NB4 (cell line): ENCODE measurements at regions not wholly inside any gene's neighbourhood (a gene's known extent, or its start where the extent isn't known, plus 50 kb on each side); places are given as distances from the start of the nearest gene placed in this dataset.

Experiments used
- DNase-seq: peaks from one replicate; pipeline ENCODE4 v3.0.0; 2010; ENCODE audit warnings: low read depth
- H3K4me3 ChIP-seq: one replicate; pipeline ENCODE4 v1.5.1; 2011; ENCODE audit warnings: mild to moderate bottlenecking, low read depth, low read length, moderate library complexity
- MAX ChIP-seq: IDR thresholded peaks from 2 replicates; pipeline ENCODE4 v1.6.1; 2011; ENCODE audit warnings: low read depth, low read length
- MYC ChIP-seq: IDR thresholded peaks from 2 replicates; pipeline ENCODE4 v1.6.1; 2011; ENCODE audit warnings: low read depth, low read length
- POLR2A ChIP-seq: IDR thresholded peaks from 2 replicates; pipeline ENCODE4 v1.6.1; 2011; ENCODE audit warnings: mild to moderate bottlenecking; ENCODE audit not compliant: insufficient read length; ENCODE audit errors: extremely low read depth
- TF ChIP-seq, protein P1 (sequence below): IDR thresholded peaks from one replicate; pipeline ENCODE4 v1.5.1; 2012; ENCODE audit warnings: low read depth, low read length

GRCh38 chr4:96756584-96756983 is 916.7 kb downstream of the PDHA2 start:
- H3K4me3 ChIP-seq: no peak overlapping the region
- DNase-seq: no peak
- TF ChIP-seq, protein P1, sequence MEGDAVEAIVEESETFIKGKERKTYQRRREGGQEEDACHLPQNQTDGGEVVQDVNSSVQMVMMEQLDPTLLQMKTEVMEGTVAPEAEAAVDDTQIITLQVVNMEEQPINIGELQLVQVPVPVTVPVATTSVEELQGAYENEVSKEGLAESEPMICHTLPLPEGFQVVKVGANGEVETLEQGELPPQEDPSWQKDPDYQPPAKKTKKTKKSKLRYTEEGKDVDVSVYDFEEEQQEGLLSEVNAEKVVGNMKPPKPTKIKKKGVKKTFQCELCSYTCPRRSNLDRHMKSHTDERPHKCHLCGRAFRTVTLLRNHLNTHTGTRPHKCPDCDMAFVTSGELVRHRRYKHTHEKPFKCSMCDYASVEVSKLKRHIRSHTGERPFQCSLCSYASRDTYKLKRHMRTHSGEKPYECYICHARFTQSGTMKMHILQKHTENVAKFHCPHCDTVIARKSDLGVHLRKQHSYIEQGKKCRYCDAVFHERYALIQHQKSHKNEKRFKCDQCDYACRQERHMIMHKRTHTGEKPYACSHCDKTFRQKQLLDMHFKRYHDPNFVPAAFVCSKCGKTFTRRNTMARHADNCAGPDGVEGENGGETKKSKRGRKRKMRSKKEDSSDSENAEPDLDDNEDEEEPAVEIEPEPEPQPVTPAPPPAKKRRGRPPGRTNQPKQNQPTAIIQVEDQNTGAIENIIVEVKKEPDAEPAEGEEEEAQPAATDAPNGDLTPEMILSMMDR: no peak
- TF ChIP-seq MAX (no peak), MYC (no peak), POLR2A (no peak)

DNA sequence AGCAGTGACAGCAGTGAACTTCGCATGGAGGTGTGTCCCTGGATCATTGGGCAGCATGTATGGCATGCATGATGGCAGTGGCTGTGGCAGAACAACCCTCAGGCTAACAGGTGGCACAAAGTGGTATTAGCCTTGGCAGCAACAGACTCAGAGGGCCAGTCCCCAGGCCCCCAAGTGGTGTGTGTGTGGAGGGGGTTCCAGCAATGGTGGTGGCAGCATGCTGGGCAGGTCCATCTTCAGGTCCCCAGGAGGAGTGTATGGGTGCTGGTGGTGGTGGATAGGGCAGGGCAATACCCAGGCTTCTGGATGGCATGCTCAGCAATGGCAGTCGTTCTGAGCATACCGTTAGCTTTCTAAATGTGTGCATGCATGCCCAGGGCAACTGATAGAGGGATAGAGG is 923.7 kb downstream of the PDHA2 start:
- TF ChIP-seq MYC (no peak), MAX (no peak), POLR2A (no peak)
- TF ChIP-seq, protein P1: no peak
- no peak overlapping the region for H3K4me3 ChIP-seq
- DNase-seq: no peak

- TF ChIP-seq MAX (no peak), MYC (no peak), POLR2A (no peak)
- TF ChIP-seq, protein P1: no peak
- DNase-seq: no peak
- no peak overlapping the region for H3K4me3 ChIP-seq
These were observed 926.5 kb downstream of the PDHA2 start for GRCh38 chr4:96766359-96766758.

- DNase-seq: no peak
- TF ChIP-seq, protein P1: no peak
- TF ChIP-seq POLR2A (no peak), MAX (no peak), MYC (no peak)
- H3K4me3 ChIP-seq: no peak overlapping the region
These were observed 928.1 kb downstream of the PDHA2 start for GRCh38 chr4:96767815-96768480.

DNA sequence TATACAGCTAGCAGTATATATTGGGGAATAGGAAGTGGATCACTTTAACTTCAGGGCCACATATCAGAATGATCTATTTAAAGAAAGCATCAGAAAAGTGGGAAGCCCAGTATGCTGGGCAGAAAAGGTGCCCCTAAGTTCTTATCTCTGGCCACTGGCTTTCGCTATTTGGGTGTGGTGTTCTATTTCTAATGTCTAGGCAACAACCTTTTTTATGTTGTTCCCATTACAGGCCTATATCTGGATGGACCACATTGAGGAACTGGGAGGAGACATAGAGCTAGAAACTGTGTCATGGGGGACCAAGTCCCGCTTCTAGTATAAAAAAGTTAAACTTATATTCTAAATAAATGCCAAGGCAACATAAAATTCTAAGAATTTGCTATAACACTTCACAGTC is 935.6 kb downstream of the PDHA2 start:
- TF ChIP-seq MYC (no peak), POLR2A (no peak), MAX (no peak)
- TF ChIP-seq, protein P1: no peak
- DNase-seq: no peak
- H3K4me3 ChIP-seq: no peak overlapping the region
